MCF 10A (cell line): ENCODE measurements at regions not wholly inside any gene's neighbourhood (a gene's known extent, or its start where the extent isn't known, plus 50 kb on each side); places are given as distances from the start of the nearest gene placed in this dataset.
A peak's percentile ranks its signal among the peaks of the same experiment; 100 is the strongest.

Experiments used
- BruUV-seq: library from RNA; stranded (reverse); fragments of 400-500 nt; replicated peaks from 2 replicates; lab custom pipeline; 2021; lab: Mats Ljungman, UMichigan
- CTCF ChIA-PET: fragments of 300-600 bp; sonication (Branson Sonifier 250); formaldehyde crosslinking; extraction: SDS; loops from one replicate; lab custom pipeline; 2021; ENCODE audit warnings: antibody characterized with exemption, inconsistent platforms; lab: Yijun Ruan, JAX
- POLR2A ChIA-PET: fragments of 300-600, 350-650 bp; sonication (Branson Sonifier 250); formaldehyde crosslinking; extraction: SDS; loops from one replicate; lab custom pipeline; 2020; ENCODE audit warnings: antibody characterized with exemption, inconsistent platforms; lab: Yijun Ruan, JAX
- DNase-seq: peaks from one replicate; pipeline ENCODE4 v3.0.0-alpha.2; 2018; ENCODE audit not compliant: unreplicated experiment
- H3K27ac Mint-ChIP-seq: one replicate; pipeline ENCODE4 v1.8.0; 2022; ENCODE audit warnings: mild to moderate bottlenecking, low read depth, mixed read lengths; ENCODE audit not compliant: unreplicated experiment
- H3K27me3 Mint-ChIP-seq: one replicate; pipeline ENCODE4 v1.8.0; 2022; ENCODE audit warnings: mixed read lengths; ENCODE audit not compliant: insufficient read depth, unreplicated experiment
- H3K36me3 Mint-ChIP-seq: one replicate; pipeline ENCODE4 v1.8.0; 2022; ENCODE audit warnings: mild to moderate bottlenecking, moderate library complexity, mixed read lengths; ENCODE audit not compliant: insufficient read depth, unreplicated experiment
- H3K4me1 Mint-ChIP-seq: one replicate; pipeline ENCODE4 v1.8.0; 2022; ENCODE audit warnings: mixed read lengths; ENCODE audit not compliant: insufficient read depth, unreplicated experiment
- H3K4me3 Mint-ChIP-seq: one replicate; pipeline ENCODE4 v1.8.0; 2022; ENCODE audit warnings: mild to moderate bottlenecking, moderate library complexity, mixed read lengths; ENCODE audit not compliant: unreplicated experiment
- H3K9me3 Mint-ChIP-seq: one replicate; pipeline ENCODE4 v1.8.0; 2022; ENCODE audit warnings: mixed read lengths; ENCODE audit not compliant: unreplicated experiment
- CTCF ChIP-seq: fragments of 200-600 bp; IDR thresholded peaks from one replicate; pipeline ENCODE4 v1.8.0; 2022; ENCODE audit warnings: antibody characterized with exemption, mild to moderate bottlenecking; ENCODE audit not compliant: unreplicated experiment
- intact Hi-C: fragments of 100-400 bp; cut with micrococcal nuclease; formaldehyde crosslinking; loops from 2 replicates; pipeline ENCODE4 v1.14.1; 2022

GRCh38 chr10:118501637-118502440, 93.6 kb downstream of the PRLHR start:
- BruUV-seq = TSS peak; percentile 98
- CTCF ChIA-PET = interaction anchor here (0.6 to 1.2 kb wide), 5 partner anchors 22 to 855 kb away, joined by 3 to 13 read pairs (median 3); no protein-coding TSS in a partner anchor
- DNase-seq = peak; percentile 98

GRCh38 chr10:118501171-118501570, 94.3 kb downstream of the PRLHR start:
- BruUV-seq = no TSS peak
- ChIA-PET POLR2A (interaction anchor here (0.6 to 5.4 kb wide), 24 partner anchors 10 to 1127 kb away, joined by 3 to 110 read pairs (median 4); partner anchors contain the start of gene FAM204A), CTCF (interaction anchor here (0.7 to 1.2 kb wide), 3 partner anchors 42 to 741 kb away, joined by 3 to 13 read pairs (median 4); no protein-coding TSS in a partner anchor)
- Mint-ChIP-seq H3K27me3 (no peaks in the 10 kb centered on the region), H3K36me3 (no peaks in the 10 kb centered on the region), H3K9me3 (peaks cover 4% of the 10 kb centered on the region), H3K4me3 (peak overlapping the region; percentile 3), H3K4me1 (peaks cover 52% of the 10 kb centered on the region), H3K27ac (peak overlapping the region; percentile 96)
- intact Hi-C loops = loop anchor here (1.0 to 5.0 kb wide), 3 partner anchors 22 to 300 kb away; no protein-coding TSS in a partner anchor
- TF ChIP-seq CTCF = no peak
- DNase-seq = peak; percentile 85

More at GRCh38 chr10:118501637-118502440, 93.6 kb downstream of the PRLHR start:
- Mint-ChIP-seq H3K27ac (peak overlapping the region; percentile 96), H3K4me3 (peak overlapping the region; percentile 62), H3K9me3 (peaks cover 4% of the 10 kb centered on the region), H3K4me1 (peaks cover 52% of the 10 kb centered on the region), H3K27me3 (no peaks in the 10 kb centered on the region), H3K36me3 (no peaks in the 10 kb centered on the region)
- intact Hi-C loops = loop anchor here (1.0 to 5.0 kb wide), 3 partner anchors 21 to 299 kb away; no protein-coding TSS in a partner anchor
- no peak for TF ChIP-seq CTCF
- POLR2A ChIA-PET = interaction anchor here (0.6 to 5.4 kb wide), 22 partner anchors 9 to 1070 kb away, joined by 3 to 110 read pairs (median 5); partner anchors contain the start of gene FAM204A

GRCh38 chr10:118500477-118501104, 94.9 kb downstream of the PRLHR start:
- ChIA-PET POLR2A (interaction anchor here (0.6 to 5.4 kb wide), 14 partner anchors 9 to 1126 kb away, joined by 3 to 110 read pairs (median 7); no protein-coding TSS in a partner anchor), CTCF (interaction anchor here (0.6 to 2.8 kb wide), 4 partner anchors 41 to 963 kb away, joined by 3 to 15 read pairs (median 6); no protein-coding TSS in a partner anchor)
- no peak for TF ChIP-seq CTCF
- Mint-ChIP-seq H3K36me3 (no peaks in the 10 kb centered on the region), H3K4me3 (peak overlapping the region; percentile 3), H3K4me1 (peaks cover 52% of the 10 kb centered on the region), H3K27ac (peak overlapping the region; percentile 96), H3K9me3 (peaks cover 4% of the 10 kb centered on the region), H3K27me3 (no peaks in the 10 kb centered on the region)
- no TSS peak for BruUV-seq
- intact Hi-C loops = loop anchor here (1.0 to 5.0 kb wide), 3 partner anchors 22 to 301 kb away; no protein-coding TSS in a partner anchor
- DNase-seq = no peak
